ENCODE measurements at regions not wholly inside any gene's neighbourhood (a gene's known extent, or its start where the extent isn't known, plus 50 kb on each side); places are given as distances from the start of the nearest gene placed in this dataset.

- H3K27me3 Mint-ChIP-seq (ENCODE audit: low read depth) = peaks cover 4% of the 10 kb centered on the region
- no peak overlapping the region for H3K27ac Mint-ChIP-seq
- H3K36me3 Mint-ChIP-seq (ENCODE audit: low read depth) = peaks cover 4% of the 10 kb centered on the region
- peaks cover 23% of the 10 kb centered on the region for H3K9me3 Mint-ChIP-seq
- no peak overlapping the region for H3K4me3 Mint-ChIP-seq
- no peak for TF ChIP-seq CTCF (IDR thresholded peaks at IDR 0.05; ENCODE audit: unreplicated experiment in 3 of 3)
- peaks cover 14% of the 10 kb centered on the region for H3K4me1 Mint-ChIP-seq
These were observed 256.7 kb upstream of the IGFBP3 start for GRCh38 chr7:46177821-46178220.

- H3K9me3 Mint-ChIP-seq = peaks cover 7% of the 10 kb centered on the region
- peak overlapping the region in 1 of 3 experiments; percentile 38 for H3K27ac Mint-ChIP-seq
- H3K4me1 Mint-ChIP-seq = peaks cover 14% of the 10 kb centered on the region
- no peak for TF ChIP-seq CTCF (IDR thresholded peaks at IDR 0.05; ENCODE audit: unreplicated experiment in 3 of 3)
- H3K4me3 Mint-ChIP-seq = no peak overlapping the region
- no peaks in the 10 kb centered on the region for H3K36me3 Mint-ChIP-seq (ENCODE audit: low read depth)
- H3K27me3 Mint-ChIP-seq (ENCODE audit: low read depth) = peaks cover 9% of the 10 kb centered on the region
These were observed 254.1 kb upstream of the IGFBP3 start for GRCh38 chr7:46175221-46175620.

- H3K27ac Mint-ChIP-seq = peak overlapping the region; percentile 43 to 82 (median 52)
- H3K4me3 Mint-ChIP-seq = no peak overlapping the region
- H3K9me3 Mint-ChIP-seq = peaks cover 3% of the 10 kb centered on the region
- peaks cover 5% of the 10 kb centered on the region for H3K27me3 Mint-ChIP-seq (ENCODE audit: low read depth)
- peaks cover 14% of the 10 kb centered on the region for H3K4me1 Mint-ChIP-seq
- TF ChIP-seq CTCF (IDR thresholded peaks at IDR 0.05; ENCODE audit: unreplicated experiment in 3 of 3) = no peak
- H3K36me3 Mint-ChIP-seq (ENCODE audit: low read depth) = no peaks in the 10 kb centered on the region
These were observed 253.1 kb upstream of the IGFBP3 start for GRCh38 chr7:46174196-46174580.

- Mint-ChIP-seq H3K4me1 (peaks cover 14% of the 10 kb centered on the region), H3K36me3 (ENCODE audit: low read depth) (no peaks in the 10 kb centered on the region), H3K27me3 (ENCODE audit: low read depth) (peaks cover 5% of the 10 kb centered on the region), H3K9me3 (peaks cover 3% of the 10 kb centered on the region), H3K4me3 (no peak overlapping the region), H3K27ac (peak overlapping the region; percentile 43 to 82 (median 52))
- no peak for TF ChIP-seq CTCF (IDR thresholded peaks at IDR 0.05; ENCODE audit: unreplicated experiment in 3 of 3)
These were observed 252.6 kb upstream of the IGFBP3 start for GRCh38 chr7:46173476-46174195.

- Mint-ChIP-seq H3K36me3 (ENCODE audit: low read depth) (no peaks in the 10 kb centered on the region), H3K4me3 (no peak overlapping the region), H3K27ac (no peak overlapping the region), H3K4me1 (peaks cover 14% of the 10 kb centered on the region), H3K9me3 (no peaks in the 10 kb centered on the region), H3K27me3 (ENCODE audit: low read depth) (peaks cover 5% of the 10 kb centered on the region)
- no peak for TF ChIP-seq CTCF (IDR thresholded peaks at IDR 0.05; ENCODE audit: unreplicated experiment in 3 of 3)
These were observed 249.7 kb upstream of the IGFBP3 start for GRCh38 chr7:46170792-46171191.

GRCh38 chr7:46170021-46170420, 248.9 kb upstream of the IGFBP3 start:
- H3K27me3 Mint-ChIP-seq (ENCODE audit: low read depth) = peaks cover 5% of the 10 kb centered on the region
- H3K4me3 Mint-ChIP-seq = no peak overlapping the region
- no peak for TF ChIP-seq CTCF (IDR thresholded peaks at IDR 0.05; ENCODE audit: unreplicated experiment in 3 of 3)
- H3K4me1 Mint-ChIP-seq = peaks cover 14% of the 10 kb centered on the region
- H3K9me3 Mint-ChIP-seq = no peaks in the 10 kb centered on the region
- no peaks in the 10 kb centered on the region for H3K36me3 Mint-ChIP-seq (ENCODE audit: low read depth)
- no peak overlapping the region for H3K27ac Mint-ChIP-seq

Data from nephron (organoid).